Activated effector memory CD4-positive, alpha-beta T cell treated with anti-CD3 and anti-CD28 coated beads, Interleukin-2, amount 50 U/mL, for 16 hours (primary cell): ENCODE measurements at regions not wholly inside any gene's neighbourhood (a gene's known extent, or its start where the extent isn't known, plus 50 kb on each side); places are given as distances from the start of the nearest gene placed in this dataset.
A peak's percentile ranks its signal among the peaks of the same experiment; 100 is the strongest.

Source experiments
- DNase-seq: peaks from one replicate; pipeline ENCODE4 v3.0.0-alpha.2; 2020

GRCh38 chr5:180411948-180412347 is 58.8 kb upstream of the GFPT2 start:
- no peak for DNase-seq

- DNase-seq, result peak; percentile 14
Observed at GRCh38 chr5:180414176-180414575, 61.0 kb upstream of the GFPT2 start.

- DNase-seq, result no peak
Observed at GRCh38 chr5:180421672-180422071, 68.5 kb upstream of the GFPT2 start.

GRCh38 chr5:180423133-180423532 is 70.0 kb upstream of the GFPT2 start:
- DNase-seq, result no peak

- DNase-seq, result no peak
Observed at GRCh38 chr5:180423598-180423997, 70.5 kb upstream of the GFPT2 start.

- DNase-seq, result no peak
Observed at GRCh38 chr5:180424094-180424493, 70.1 kb upstream of the CNOT6 start.

- no peak for DNase-seq
Observed at GRCh38 chr5:180428598-180428997, 65.6 kb upstream of the CNOT6 start.

GRCh38 chr5:180431932-180432331 is 62.2 kb upstream of the CNOT6 start:
- DNase-seq, result no peak

- DNase-seq, result no peak
Observed at GRCh38 chr5:180433032-180433422, 61.2 kb upstream of the CNOT6 start.

GRCh38 chr5:180435594-180435993 is 58.6 kb upstream of the CNOT6 start:
- DNase-seq, result no peak

GRCh38 chr5:180436275-180436674 is 57.9 kb upstream of the CNOT6 start:
- no peak for DNase-seq

GRCh38 chr5:180436936-180437335 is 57.2 kb upstream of the CNOT6 start:
- no peak for DNase-seq

GRCh38 chr5:180437336-180437735 is 56.8 kb upstream of the CNOT6 start:
- DNase-seq, result no peak

GRCh38 chr5:180438785-180439780 is 55.1 kb upstream of the CNOT6 start:
- DNase-seq, result no peak

- no peak for DNase-seq
Observed at GRCh38 chr5:180439911-180440769, 54.0 kb upstream of the CNOT6 start.

GRCh38 chr5:180441564-180442051 is 52.6 kb upstream of the CNOT6 start:
- DNase-seq, result no peak
